ENCODE measurements at regions not wholly inside any gene's neighbourhood (a gene's known extent, or its start where the extent isn't known, plus 50 kb on each side); places are given as distances from the start of the nearest gene placed in this dataset.

- no peak for TF ChIP-seq POLR2A (IDR thresholded peaks at IDR 0.05; ENCODE audit: low read depth)
- TF ChIP-seq CTCF (IDR thresholded peaks at IDR 0.05), result no peak
These were observed 115.2 kb downstream of the SLC5A7 start for GRCh38 chr2:108101481-108101880.

Data from esophagus muscularis mucosa (tissue), 3 donors.